Tibial nerve (tissue), 4 donors: ENCODE measurements at regions not wholly inside any gene's neighbourhood (a gene's known extent, or its start where the extent isn't known, plus 50 kb on each side); places are given as distances from the start of the nearest gene placed in this dataset.

Source experiments
- CTCF ChIP-seq, 5 experiments: fragments of 200-600 bp in 3 of 5; fragments of 450-650 bp in 2 of 5; sonication (generic) in 3 of 5; IDR thresholded peaks; one replicate each; pipeline ENCODE4 v1.5.1; 2016 to 2019; ENCODE audit warnings: antibody characterized with exemption in 5 of 5, mild to moderate bottlenecking in 3 of 5, moderate library complexity in 2 of 5
- EP300 ChIP-seq, 2 donors: sonication (generic); formaldehyde crosslinking; IDR thresholded peaks; one replicate each; pipeline ENCODE4 v1.6.1; 2017; ENCODE audit warnings: antibody characterized with exemption in 2 of 2, mild to moderate bottlenecking in 1 of 2
- POLR2A ChIP-seq, 2 donors: fragments of 450-650 bp; IDR thresholded peaks; one replicate each; pipeline ENCODE4 v1.6.1; 2017; ENCODE audit warnings: antibody characterized with exemption in 2 of 2, mild to moderate bottlenecking in 2 of 2, moderate library complexity in 2 of 2

- TF ChIP-seq CTCF (IDR thresholded peaks at IDR 0.05) (no peak), POLR2A (IDR thresholded peaks at IDR 0.05) (no peak), EP300 (IDR thresholded peaks at IDR 0.05) (no peak)
Measured at GRCh38 chr11:37666960-37667359, 1068.9 kb upstream of the RAG2 start.
